ENCODE measurements at regions not wholly inside any gene's neighbourhood (a gene's known extent, or its start where the extent isn't known, plus 50 kb on each side); places are given as distances from the start of the nearest gene placed in this dataset.

DNA sequence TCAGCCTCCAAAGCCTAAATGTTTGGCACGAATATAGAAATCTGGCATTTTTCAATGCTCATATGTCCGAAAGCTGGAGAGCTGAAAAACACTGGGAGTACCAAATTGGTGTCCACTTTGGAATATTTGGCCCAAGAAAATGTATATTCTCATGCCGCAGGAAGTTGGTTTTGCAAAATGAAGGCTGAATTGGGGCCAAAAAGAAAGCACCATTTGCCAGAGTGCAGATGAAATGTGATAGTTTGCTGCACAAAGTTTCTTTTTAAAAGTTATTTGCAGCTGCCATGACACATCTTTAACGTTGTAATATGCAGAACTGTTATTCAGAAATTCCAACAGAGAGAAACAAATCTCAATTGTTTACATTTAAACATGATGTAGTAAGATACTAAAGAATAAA lies 124.2 kb upstream of the LYPLAL1 start:
- no peak for TF ChIP-seq POLR2A (IDR thresholded peaks at IDR 0.05; ENCODE audit: low read length)
- no peak for TF ChIP-seq GATA1 (IDR thresholded peaks at IDR 0.05; ENCODE audit: low read depth, low read length)
